H1 (cell line): ENCODE measurements at regions not wholly inside any gene's neighbourhood (a gene's known extent, or its start where the extent isn't known, plus 50 kb on each side); places are given as distances from the start of the nearest gene placed in this dataset.

Source experiments
- HDAC2 ChIP-seq, 2 experiments: fragments of 300-600 bp in 1 of 2; sonication (generic) in 1 of 2; IDR thresholded peaks; 2 replicates each; pipeline ENCODE4 v1.6.1; 2011 to 2012; ENCODE audit warnings: low read depth in 2 of 2, low read length in 2 of 2, mild to moderate bottlenecking in 2 of 2, moderate library complexity in 2 of 2, borderline replicate concordance in 1 of 2, inconsistent platforms in 1 of 2
- JUND ChIP-seq: IDR thresholded peaks from 2 replicates; pipeline ENCODE4 v1.6.1; 2011; ENCODE audit warnings: mild to moderate bottlenecking, improper control_type of control experiment, low read length
- RAD21 ChIP-seq, 2 experiments: IDR thresholded peaks in 1 of 2; conservative IDR thresholded peaks in 1 of 2; 2 replicates each; pipeline ENCODE4 v1.6.1; 2011; ENCODE audit warnings: low read depth in 2 of 2, low read length in 2 of 2, improper control_type of control experiment in 1 of 2, inconsistent platforms in 1 of 2, mild to moderate bottlenecking in 1 of 2, moderate library complexity in 1 of 2
- TF ChIP-seq, protein P1 (sequence below): fragments of 300-600 bp; sonication (generic); IDR thresholded peaks from 2 replicates; pipeline ENCODE4 v1.7.1; 2012; ENCODE audit warnings: low read length, moderate library complexity, mild to moderate bottlenecking, inconsistent platforms; ENCODE audit not compliant: insufficient replicate concordance
- TF ChIP-seq, protein P2 (sequence below), 3 experiments: IDR thresholded peaks; 1 replicate in 2 of 3; 2 replicates in 1 of 3; pipeline versions ENCODE4 v1.5.1 to v1.6.1; 2011; ENCODE audit warnings: low read length in 3 of 3, mild to moderate bottlenecking in 3 of 3, inconsistent platforms in 2 of 3, low read depth in 1 of 3, moderate library complexity in 1 of 3; ENCODE audit not compliant: insufficient read depth in 1 of 3; ENCODE audit errors: control extremely low read depth in 1 of 3

DNA sequence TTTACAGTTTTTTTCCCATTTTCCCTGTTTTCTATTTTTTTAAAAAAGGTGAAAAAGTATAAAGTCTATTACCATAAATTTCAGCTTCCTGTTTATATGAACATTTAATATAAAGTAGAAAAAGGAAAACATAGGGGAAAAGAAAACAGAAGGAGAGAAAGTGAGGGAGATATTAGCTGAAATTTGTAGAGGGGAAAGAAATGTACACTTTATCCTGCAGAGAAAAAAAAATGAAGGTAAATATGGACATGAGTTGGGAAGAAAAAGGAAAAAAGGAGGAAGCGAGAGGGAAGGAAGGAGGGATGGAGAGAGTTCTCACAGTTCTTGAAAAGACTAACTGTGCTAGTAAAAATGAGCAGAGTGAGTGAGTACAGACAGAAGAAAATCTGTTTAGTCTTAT is 91.6 kb upstream of the BTG1 start (continued):
- TF ChIP-seq, protein P1, sequence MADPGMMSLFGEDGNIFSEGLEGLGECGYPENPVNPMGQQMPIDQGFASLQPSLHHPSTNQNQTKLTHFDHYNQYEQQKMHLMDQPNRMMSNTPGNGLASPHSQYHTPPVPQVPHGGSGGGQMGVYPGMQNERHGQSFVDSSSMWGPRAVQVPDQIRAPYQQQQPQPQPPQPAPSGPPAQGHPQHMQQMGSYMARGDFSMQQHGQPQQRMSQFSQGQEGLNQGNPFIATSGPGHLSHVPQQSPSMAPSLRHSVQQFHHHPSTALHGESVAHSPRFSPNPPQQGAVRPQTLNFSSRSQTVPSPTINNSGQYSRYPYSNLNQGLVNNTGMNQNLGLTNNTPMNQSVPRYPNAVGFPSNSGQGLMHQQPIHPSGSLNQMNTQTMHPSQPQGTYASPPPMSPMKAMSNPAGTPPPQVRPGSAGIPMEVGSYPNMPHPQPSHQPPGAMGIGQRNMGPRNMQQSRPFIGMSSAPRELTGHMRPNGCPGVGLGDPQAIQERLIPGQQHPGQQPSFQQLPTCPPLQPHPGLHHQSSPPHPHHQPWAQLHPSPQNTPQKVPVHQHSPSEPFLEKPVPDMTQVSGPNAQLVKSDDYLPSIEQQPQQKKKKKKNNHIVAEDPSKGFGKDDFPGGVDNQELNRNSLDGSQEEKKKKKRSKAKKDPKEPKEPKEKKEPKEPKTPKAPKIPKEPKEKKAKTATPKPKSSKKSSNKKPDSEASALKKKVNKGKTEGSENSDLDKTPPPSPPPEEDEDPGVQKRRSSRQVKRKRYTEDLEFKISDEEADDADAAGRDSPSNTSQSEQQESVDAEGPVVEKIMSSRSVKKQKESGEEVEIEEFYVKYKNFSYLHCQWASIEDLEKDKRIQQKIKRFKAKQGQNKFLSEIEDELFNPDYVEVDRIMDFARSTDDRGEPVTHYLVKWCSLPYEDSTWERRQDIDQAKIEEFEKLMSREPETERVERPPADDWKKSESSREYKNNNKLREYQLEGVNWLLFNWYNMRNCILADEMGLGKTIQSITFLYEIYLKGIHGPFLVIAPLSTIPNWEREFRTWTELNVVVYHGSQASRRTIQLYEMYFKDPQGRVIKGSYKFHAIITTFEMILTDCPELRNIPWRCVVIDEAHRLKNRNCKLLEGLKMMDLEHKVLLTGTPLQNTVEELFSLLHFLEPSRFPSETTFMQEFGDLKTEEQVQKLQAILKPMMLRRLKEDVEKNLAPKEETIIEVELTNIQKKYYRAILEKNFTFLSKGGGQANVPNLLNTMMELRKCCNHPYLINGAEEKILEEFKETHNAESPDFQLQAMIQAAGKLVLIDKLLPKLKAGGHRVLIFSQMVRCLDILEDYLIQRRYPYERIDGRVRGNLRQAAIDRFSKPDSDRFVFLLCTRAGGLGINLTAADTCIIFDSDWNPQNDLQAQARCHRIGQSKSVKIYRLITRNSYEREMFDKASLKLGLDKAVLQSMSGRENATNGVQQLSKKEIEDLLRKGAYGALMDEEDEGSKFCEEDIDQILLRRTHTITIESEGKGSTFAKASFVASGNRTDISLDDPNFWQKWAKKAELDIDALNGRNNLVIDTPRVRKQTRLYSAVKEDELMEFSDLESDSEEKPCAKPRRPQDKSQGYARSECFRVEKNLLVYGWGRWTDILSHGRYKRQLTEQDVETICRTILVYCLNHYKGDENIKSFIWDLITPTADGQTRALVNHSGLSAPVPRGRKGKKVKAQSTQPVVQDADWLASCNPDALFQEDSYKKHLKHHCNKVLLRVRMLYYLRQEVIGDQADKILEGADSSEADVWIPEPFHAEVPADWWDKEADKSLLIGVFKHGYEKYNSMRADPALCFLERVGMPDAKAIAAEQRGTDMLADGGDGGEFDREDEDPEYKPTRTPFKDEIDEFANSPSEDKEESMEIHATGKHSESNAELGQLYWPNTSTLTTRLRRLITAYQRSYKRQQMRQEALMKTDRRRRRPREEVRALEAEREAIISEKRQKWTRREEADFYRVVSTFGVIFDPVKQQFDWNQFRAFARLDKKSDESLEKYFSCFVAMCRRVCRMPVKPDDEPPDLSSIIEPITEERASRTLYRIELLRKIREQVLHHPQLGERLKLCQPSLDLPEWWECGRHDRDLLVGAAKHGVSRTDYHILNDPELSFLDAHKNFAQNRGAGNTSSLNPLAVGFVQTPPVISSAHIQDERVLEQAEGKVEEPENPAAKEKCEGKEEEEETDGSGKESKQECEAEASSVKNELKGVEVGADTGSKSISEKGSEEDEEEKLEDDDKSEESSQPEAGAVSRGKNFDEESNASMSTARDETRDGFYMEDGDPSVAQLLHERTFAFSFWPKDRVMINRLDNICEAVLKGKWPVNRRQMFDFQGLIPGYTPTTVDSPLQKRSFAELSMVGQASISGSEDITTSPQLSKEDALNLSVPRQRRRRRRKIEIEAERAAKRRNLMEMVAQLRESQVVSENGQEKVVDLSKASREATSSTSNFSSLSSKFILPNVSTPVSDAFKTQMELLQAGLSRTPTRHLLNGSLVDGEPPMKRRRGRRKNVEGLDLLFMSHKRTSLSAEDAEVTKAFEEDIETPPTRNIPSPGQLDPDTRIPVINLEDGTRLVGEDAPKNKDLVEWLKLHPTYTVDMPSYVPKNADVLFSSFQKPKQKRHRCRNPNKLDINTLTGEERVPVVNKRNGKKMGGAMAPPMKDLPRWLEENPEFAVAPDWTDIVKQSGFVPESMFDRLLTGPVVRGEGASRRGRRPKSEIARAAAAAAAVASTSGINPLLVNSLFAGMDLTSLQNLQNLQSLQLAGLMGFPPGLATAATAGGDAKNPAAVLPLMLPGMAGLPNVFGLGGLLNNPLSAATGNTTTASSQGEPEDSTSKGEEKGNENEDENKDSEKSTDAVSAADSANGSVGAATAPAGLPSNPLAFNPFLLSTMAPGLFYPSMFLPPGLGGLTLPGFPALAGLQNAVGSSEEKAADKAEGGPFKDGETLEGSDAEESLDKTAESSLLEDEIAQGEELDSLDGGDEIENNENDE, result no peak
- TF ChIP-seq RAD21 (IDR thresholded peaks at IDR 0.05 in 1 of 2, conservative IDR thresholded peaks at IDR 0.05 in 1 of 2; ENCODE audit: low read depth in 2 of 2, low read length in 2 of 2) (no peak), HDAC2 (IDR thresholded peaks at IDR 0.05; ENCODE audit: borderline replicate concordance in 1 of 2, low read depth in 2 of 2, low read length in 2 of 2) (no peak), JUND (no peak)
- TF ChIP-seq, protein P2, sequence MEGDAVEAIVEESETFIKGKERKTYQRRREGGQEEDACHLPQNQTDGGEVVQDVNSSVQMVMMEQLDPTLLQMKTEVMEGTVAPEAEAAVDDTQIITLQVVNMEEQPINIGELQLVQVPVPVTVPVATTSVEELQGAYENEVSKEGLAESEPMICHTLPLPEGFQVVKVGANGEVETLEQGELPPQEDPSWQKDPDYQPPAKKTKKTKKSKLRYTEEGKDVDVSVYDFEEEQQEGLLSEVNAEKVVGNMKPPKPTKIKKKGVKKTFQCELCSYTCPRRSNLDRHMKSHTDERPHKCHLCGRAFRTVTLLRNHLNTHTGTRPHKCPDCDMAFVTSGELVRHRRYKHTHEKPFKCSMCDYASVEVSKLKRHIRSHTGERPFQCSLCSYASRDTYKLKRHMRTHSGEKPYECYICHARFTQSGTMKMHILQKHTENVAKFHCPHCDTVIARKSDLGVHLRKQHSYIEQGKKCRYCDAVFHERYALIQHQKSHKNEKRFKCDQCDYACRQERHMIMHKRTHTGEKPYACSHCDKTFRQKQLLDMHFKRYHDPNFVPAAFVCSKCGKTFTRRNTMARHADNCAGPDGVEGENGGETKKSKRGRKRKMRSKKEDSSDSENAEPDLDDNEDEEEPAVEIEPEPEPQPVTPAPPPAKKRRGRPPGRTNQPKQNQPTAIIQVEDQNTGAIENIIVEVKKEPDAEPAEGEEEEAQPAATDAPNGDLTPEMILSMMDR (IDR thresholded peaks at IDR 0.05; ENCODE audit: control extremely low read depth in 1 of 3, insufficient read depth in 1 of 3, low read depth in 1 of 3, low read length in 3 of 3), result no peak
